Right atrium auricular region (tissue), 2 donors: ENCODE measurements at regions not wholly inside any gene's neighbourhood (a gene's known extent, or its start where the extent isn't known, plus 50 kb on each side); places are given as distances from the start of the nearest gene placed in this dataset.

Experiments
- DNase-seq: peaks from one replicate; pipeline ENCODE4 v3.0.0-alpha.2; 2019; ENCODE audit warnings: low spot score
- H3K27ac ChIP-seq, 2 donors: fragments of 200-600 bp; sonication (generic); 1 replicate in 1 of 2; 2 replicates in 1 of 2; pipeline ENCODE4 v1.5.1; 2016 to 2019
- H3K27me3 ChIP-seq, 2 donors: fragments of 200-600 bp; sonication (generic); one replicate each; pipeline versions ENCODE4 v1.5.1 to v1.6.0; 2017 to 2019
- H3K36me3 ChIP-seq: fragments of 200-600 bp; sonication (generic); one replicate; pipeline ENCODE4 v1.5.1; 2016
- H3K4me1 ChIP-seq, 2 donors: fragments of 200-600 bp; sonication (generic); one replicate each; pipeline versions ENCODE4 v1.5.1 to v1.6.0; 2017 to 2019
- H3K4me3 ChIP-seq, 2 donors: fragments of 200-600 bp; sonication (generic); 1 replicate in 1 of 2; 2 replicates in 1 of 2; pipeline ENCODE4 v1.5.1; 2017 to 2019; ENCODE audit warnings: mild to moderate bottlenecking in 1 of 2, moderate library complexity in 1 of 2
- H3K9me3 ChIP-seq, 2 donors: fragments of 200-600 bp; sonication (generic); one replicate each; pipeline ENCODE4 v1.5.1; 2019
- TF ChIP-seq, protein P1 (sequence below), 2 donors: fragments of 200-600 bp; sonication (generic); IDR thresholded peaks; one replicate each; pipeline ENCODE4 v1.5.1; 2019; ENCODE audit warnings: antibody characterized with exemption in 2 of 2

DNA sequence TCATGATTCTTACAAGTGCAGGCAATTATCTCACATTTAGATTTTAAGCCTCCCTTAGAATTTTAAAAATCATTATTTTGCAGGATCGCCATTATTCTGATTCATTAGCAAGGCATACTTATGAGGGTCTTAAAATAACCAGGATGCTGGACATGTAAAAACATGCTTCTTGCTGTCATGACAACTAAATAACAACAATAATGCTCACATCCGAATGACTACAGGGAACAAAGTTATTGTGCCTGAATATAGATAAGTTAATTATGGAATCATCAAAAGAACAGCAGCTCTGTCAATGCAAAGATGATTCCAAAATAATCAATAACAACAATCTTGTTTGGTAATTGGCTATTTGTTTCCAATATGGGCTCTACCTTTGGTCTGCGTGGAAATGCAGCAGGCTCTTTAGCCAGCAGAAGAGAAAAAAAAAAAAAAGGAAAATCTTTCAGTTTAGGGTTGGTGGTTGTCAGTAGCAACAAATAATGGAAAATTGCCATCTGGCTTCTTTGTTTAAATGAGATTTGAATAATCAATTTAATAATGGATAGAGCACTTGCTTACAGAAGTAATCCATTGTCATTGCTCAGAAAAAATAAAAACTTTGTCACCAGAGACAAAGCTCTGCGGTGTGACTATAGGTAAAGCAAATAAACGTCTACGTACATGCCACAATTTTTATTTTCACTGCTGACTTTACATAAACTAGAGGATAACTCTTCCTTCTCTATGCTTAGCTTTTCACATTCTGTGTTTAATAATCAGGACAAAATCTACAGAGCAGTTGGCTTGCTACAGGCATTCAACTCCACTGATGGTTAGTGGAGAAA is 468.9 kb upstream of the TSHZ3 start:
- H3K27me3 ChIP-seq: no peaks in the 10 kb centered on the region
- H3K9me3 ChIP-seq: peaks cover 0 to 4% of the 10 kb centered on the region in 2 donors
- DNase-seq: no peak
- no peak overlapping the region for H3K4me3 ChIP-seq
- no peaks in the 10 kb centered on the region for H3K36me3 ChIP-seq
- H3K4me1 ChIP-seq: no peaks in the 10 kb centered on the region
- no peak overlapping the region for H3K27ac ChIP-seq
- TF ChIP-seq, protein P1, sequence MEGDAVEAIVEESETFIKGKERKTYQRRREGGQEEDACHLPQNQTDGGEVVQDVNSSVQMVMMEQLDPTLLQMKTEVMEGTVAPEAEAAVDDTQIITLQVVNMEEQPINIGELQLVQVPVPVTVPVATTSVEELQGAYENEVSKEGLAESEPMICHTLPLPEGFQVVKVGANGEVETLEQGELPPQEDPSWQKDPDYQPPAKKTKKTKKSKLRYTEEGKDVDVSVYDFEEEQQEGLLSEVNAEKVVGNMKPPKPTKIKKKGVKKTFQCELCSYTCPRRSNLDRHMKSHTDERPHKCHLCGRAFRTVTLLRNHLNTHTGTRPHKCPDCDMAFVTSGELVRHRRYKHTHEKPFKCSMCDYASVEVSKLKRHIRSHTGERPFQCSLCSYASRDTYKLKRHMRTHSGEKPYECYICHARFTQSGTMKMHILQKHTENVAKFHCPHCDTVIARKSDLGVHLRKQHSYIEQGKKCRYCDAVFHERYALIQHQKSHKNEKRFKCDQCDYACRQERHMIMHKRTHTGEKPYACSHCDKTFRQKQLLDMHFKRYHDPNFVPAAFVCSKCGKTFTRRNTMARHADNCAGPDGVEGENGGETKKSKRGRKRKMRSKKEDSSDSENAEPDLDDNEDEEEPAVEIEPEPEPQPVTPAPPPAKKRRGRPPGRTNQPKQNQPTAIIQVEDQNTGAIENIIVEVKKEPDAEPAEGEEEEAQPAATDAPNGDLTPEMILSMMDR (IDR thresholded peaks at IDR 0.05): no peak

DNA sequence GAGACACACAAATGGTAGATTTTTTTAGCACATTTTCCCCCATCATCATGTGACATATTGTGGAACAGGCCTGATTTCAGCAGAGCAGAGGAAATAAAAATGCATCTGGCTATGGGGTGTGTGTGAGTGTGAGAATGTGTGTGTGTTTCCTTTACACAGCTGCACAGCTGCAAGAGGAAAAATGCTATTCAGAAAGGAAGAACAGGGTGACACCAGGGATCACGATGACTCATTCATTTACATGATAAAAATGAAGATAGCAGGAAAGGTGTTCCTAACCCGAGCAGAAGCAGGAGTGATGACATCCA is 469.5 kb upstream of the TSHZ3 start:
- H3K27me3 ChIP-seq: no peaks in the 10 kb centered on the region
- H3K4me3 ChIP-seq: no peak overlapping the region
- no peak for DNase-seq
- H3K9me3 ChIP-seq: peaks cover 0 to 4% of the 10 kb centered on the region in 2 donors
- no peaks in the 10 kb centered on the region for H3K4me1 ChIP-seq
- TF ChIP-seq, protein P1 (IDR thresholded peaks at IDR 0.05): no peak
- no peaks in the 10 kb centered on the region for H3K36me3 ChIP-seq
- H3K27ac ChIP-seq: no peak overlapping the region

DNA sequence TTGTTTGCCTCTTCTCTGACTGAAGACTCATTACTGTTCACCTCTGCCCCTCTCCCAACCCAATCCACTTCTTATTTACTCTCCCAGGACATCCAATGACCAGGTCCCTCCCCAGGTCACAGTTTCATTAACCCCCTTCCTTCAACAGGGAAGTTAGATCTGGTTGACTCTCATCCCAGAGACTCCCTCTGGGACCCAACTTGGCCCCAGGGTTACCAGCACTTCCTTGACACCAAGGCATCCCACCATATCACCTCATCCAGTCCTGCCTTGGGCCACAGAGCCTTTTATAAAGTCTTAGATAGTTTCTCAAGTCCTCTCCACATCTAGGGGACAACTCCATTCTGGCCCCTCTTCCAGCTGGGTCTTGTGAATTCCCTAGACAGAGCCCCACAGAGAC is 470.6 kb upstream of the TSHZ3 start:
- Histone ChIP-seq H3K9me3 (peaks cover 0 to 4% of the 10 kb centered on the region in 2 donors), H3K36me3 (no peaks in the 10 kb centered on the region), H3K4me3 (no peak overlapping the region), H3K4me1 (no peaks in the 10 kb centered on the region), H3K27ac (no peak overlapping the region), H3K27me3 (no peaks in the 10 kb centered on the region)
- TF ChIP-seq, protein P1 (IDR thresholded peaks at IDR 0.05): no peak
- DNase-seq: no peak

DNA sequence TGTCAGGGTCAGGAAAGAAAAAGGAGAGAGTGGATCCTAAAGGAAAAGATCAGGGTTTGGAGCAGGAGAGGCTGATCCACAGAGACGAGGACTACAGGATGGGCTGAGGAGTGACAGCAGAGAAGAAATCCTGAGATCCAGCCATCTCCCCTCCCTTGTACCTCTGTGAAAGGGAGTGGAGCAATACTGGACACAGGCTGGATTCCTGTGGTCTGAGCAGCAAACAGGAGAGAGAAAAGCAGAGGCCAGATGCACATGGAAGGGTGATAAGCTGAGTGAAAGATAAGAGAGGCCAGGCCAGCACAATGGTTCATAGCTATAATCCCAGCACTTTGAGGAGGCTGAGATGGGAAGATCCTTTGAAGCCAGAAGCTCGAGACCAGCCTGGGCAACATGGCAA is 472.1 kb upstream of the TSHZ3 start:
- TF ChIP-seq, protein P1 (IDR thresholded peaks at IDR 0.05): no peak
- H3K4me3 ChIP-seq: no peak overlapping the region
- no peak overlapping the region for H3K27ac ChIP-seq
- no peaks in the 10 kb centered on the region for H3K36me3 ChIP-seq
- no peak for DNase-seq
- no peaks in the 10 kb centered on the region for H3K27me3 ChIP-seq
- H3K4me1 ChIP-seq: no peaks in the 10 kb centered on the region
- H3K9me3 ChIP-seq: peaks cover 0 to 4% of the 10 kb centered on the region in 2 donors

DNA sequence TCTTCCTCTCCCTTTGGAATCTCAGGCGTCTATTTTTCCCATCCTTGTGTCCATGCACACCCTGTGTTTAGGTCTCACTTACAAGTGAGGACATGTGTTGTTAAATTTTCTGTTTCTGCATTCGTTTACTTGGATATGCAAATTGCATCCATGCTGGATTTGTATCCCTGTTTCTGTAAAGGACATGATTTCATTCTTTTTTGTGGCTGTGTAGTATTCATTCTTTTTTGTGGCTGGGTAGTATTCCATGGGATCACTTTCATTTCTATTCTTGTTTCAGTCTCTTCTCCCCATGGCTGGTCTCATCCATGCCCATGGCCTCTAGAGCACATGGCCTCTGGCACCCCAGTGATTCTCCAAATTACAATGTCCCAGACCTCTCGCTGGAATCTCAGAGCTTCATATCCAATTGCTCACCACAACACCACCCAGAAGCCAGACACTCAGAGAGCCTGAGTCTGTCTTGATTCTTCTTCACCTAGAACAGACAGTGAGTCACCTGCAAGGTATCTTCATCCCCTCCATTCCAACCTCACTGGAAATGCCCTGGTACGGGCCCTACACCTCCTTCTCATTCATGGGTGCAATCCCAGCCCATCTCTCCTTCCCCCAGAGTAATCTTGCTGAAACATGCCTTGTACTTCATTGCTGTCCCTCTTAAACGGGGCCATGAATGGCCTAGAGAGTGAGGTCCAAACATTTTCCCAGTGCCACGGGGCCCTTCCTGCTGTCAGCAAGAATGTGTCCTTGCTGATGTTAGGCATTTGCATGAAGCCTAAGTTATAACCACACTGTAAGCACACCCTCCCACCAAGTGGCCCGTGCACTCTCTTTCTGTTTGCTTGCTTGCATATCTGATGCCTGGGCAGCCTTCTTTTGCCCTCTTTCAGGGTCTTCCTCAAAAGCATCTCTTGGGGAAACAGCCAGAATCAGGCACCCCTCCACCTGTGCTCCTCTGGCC is 476.2 kb upstream of the TSHZ3 start:
- Histone ChIP-seq H3K27ac (no peak overlapping the region), H3K4me1 (no peaks in the 10 kb centered on the region), H3K36me3 (no peaks in the 10 kb centered on the region), H3K9me3 (peaks cover 0 to 4% of the 10 kb centered on the region in 2 donors), H3K4me3 (no peak overlapping the region), H3K27me3 (no peaks in the 10 kb centered on the region)
- DNase-seq: no peak
- TF ChIP-seq, protein P1 (IDR thresholded peaks at IDR 0.05): no peak
